AG04449 (cell line): ENCODE measurements at regions not wholly inside any gene's neighbourhood (a gene's known extent, or its start where the extent isn't known, plus 50 kb on each side); places are given as distances from the start of the nearest gene placed in this dataset.

Experiments used
- CTCF ChIA-PET: fragments of 350-600 bp; formaldehyde crosslinking; extraction: SDS; loops from one replicate; lab custom pipeline; 2021; ENCODE audit warnings: antibody characterized with exemption; lab: Yijun Ruan, JAX
- POLR2A ChIA-PET: fragments of 400-600, 350-600 bp; formaldehyde crosslinking; extraction: SDS; loops from one replicate; lab custom pipeline; 2020; ENCODE audit warnings: antibody characterized with exemption, inconsistent platforms; lab: Yijun Ruan, JAX
- DNase-seq: peaks from one replicate; pipeline ENCODE4 v3.0.0-alpha.2; 2010; ENCODE audit warnings: low read depth, low spot score
- H3K4me3 ChIP-seq: 2 replicates; pipeline ENCODE4 v1.5.1; 2011; ENCODE audit warnings: low read depth, mild to moderate bottlenecking, control low read depth, low read length
- TF ChIP-seq, protein P1 (sequence below): IDR thresholded peaks from one replicate; pipeline ENCODE4 v1.5.1; 2011; ENCODE audit warnings: mild to moderate bottlenecking, moderate library complexity, low read length, control low read depth, inconsistent platforms; ENCODE audit not compliant: insufficient read depth; ENCODE audit errors: missing control alignments

DNA sequence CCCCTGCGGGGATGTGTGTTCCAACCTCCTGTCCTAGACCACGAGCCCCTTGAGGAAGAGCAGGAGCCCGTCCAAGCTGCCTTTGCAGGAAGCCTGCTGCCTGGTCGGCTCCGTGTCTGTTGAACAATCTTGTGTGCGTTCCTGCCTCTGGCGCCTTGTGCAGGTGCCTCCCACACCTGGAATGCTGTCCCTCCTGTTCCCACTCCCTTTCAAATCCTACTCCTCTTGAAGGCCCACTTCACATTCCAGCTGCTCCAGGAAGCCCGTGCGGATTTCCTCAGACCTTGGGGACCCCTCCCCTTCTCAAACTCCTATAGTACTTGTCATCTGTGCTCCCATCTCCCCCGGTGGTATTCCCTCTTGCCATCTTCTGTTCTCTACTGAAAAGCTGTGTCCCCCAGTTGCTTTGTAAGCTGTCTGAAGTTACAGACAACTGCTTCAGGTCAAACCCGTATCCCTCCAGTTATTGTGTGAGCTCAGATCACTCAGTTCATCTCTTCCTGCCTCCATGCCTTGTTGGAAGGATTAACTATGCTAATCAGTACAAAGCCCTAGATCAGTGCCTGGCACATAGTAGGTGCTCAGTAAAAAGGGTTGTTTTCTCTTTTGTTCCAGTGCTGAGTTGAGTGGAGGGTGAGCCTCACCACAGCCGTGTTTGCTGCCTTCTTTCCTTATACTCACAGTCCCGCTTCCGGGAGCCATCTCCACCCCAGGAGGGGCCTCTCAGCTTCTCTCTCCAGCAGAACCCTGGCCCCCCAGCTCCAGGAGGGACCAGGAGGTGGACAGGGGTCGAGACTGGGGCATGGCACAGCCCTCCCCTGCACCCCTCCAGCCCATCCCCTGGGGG is 241.8 kb upstream of the CIBAR2 start:
- TF ChIP-seq, protein P1, sequence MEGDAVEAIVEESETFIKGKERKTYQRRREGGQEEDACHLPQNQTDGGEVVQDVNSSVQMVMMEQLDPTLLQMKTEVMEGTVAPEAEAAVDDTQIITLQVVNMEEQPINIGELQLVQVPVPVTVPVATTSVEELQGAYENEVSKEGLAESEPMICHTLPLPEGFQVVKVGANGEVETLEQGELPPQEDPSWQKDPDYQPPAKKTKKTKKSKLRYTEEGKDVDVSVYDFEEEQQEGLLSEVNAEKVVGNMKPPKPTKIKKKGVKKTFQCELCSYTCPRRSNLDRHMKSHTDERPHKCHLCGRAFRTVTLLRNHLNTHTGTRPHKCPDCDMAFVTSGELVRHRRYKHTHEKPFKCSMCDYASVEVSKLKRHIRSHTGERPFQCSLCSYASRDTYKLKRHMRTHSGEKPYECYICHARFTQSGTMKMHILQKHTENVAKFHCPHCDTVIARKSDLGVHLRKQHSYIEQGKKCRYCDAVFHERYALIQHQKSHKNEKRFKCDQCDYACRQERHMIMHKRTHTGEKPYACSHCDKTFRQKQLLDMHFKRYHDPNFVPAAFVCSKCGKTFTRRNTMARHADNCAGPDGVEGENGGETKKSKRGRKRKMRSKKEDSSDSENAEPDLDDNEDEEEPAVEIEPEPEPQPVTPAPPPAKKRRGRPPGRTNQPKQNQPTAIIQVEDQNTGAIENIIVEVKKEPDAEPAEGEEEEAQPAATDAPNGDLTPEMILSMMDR: no peak
- DNase-seq: no peak
- ChIA-PET CTCF (interaction anchor here (0.9 to 4.4 kb wide), 15 partner anchors 10 to 262 kb away, joined by 3 to 18 read pairs (median 3); no protein-coding TSS in a partner anchor), POLR2A (interaction anchor here (1.4 kb wide), 1 partner anchor 41 kb away, joined by 3 read pairs; no protein-coding TSS in a partner anchor)
- H3K4me3 ChIP-seq: no peak overlapping the region

DNA sequence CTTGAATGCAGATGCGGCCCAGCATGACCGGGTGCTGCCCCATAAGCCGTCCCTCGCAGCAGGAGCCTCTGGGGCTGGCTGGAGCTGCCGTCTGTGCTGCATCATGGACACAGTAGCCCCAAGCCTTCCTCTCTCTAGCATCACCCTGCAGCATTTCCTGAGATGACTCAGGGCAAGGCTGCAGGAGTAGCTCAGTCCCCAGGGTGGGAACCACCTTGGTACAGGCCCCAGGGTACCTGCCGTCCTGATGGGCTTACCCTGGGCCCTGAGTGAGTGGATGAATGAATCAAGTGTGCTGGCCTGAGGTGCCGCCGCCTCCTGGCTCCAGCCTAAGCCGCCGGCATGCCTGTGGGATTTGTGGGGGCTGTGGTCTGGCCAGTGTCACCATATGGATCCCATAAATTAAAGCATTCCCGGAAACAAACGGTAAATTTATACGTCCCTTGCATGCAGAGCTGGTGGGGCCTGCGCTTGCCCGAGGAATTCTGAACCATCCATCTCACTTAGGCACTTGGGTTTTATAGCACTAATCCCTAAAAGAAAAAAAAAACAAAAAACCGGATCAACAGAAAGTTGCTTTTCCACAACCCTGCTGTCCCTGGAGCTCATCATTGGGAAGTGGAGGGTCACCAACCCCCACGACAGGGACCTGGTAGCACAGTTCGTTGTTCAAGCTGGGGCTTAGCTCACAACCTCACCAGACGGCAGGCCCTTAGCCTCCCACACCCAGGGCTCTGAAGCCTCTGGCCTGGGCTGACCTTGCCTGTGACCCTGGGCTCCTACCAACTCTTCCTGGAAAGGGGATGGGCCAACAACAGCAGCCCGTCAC is 242.6 kb upstream of the CIBAR2 start:
- POLR2A ChIA-PET: interaction anchor here (0.7 to 1.4 kb wide), 2 partner anchors 40 to 261 kb away, joined by 3 read pairs; no protein-coding TSS in a partner anchor
- H3K4me3 ChIP-seq: 0 out of 2 replicates have a peak overlapping the region, but pooled peaks have one; percentile 4
- peak; percentile 88 for DNase-seq
- CTCF ChIA-PET: interaction anchor here (0.9 to 4.4 kb wide), 14 partner anchors 9 to 261 kb away, joined by 3 to 18 read pairs (median 4); no protein-coding TSS in a partner anchor
- TF ChIP-seq, protein P1: no peak

DNA sequence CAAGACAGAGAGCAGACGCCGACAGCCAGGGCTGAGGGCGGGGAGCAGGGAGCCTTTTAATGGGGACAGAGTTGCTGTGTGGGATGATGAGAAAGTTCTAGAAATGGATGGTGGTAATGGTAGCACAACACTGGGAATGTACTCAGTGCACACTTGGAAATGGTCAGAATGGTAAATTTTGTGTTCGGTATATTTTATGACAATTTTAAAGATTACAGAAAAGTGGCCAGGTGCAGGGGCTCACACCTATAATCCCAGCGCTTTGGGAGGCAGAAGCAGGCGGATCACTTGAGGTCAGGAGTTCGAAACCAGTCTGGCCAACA is 243.2 kb upstream of the CIBAR2 start:
- DNase-seq: no peak
- CTCF ChIA-PET: interaction anchor here (1.2 to 4.4 kb wide), 7 partner anchors 11 to 261 kb away, joined by 3 to 18 read pairs (median 6); no protein-coding TSS in a partner anchor

DNA sequence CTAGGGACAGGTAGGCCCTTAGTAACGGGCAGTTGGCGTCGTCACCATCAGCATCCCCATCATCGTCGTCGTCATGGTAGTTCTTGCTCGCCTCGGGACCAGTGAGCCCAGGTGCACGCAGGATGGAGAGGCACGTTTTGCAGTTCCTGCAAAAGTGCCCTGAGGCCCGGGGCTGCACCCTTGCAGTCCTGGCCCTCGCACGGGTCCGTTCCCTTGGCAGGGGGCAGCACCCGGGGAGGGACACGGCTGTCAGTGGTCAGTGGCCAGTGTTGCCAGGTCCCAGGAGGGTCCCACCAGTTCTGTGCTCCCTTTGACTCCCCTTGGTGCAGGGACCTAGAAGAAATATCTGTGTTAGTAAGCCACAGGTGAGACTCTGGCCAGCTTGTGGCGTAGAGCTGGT is 243.9 kb upstream of the CIBAR2 start:
- DNase-seq: no peak
- no peak overlapping the region for H3K4me3 ChIP-seq
- TF ChIP-seq, protein P1: no peak
- CTCF ChIA-PET: interaction anchor here (0.8 to 4.4 kb wide), 6 partner anchors 9 to 260 kb away, joined by 3 to 18 read pairs (median 5); no protein-coding TSS in a partner anchor
- POLR2A ChIA-PET: no interaction called here

More for the DNA sequence above, 243.2 kb upstream of the CIBAR2 start:
- TF ChIP-seq, protein P1: no peak
- H3K4me3 ChIP-seq: no peak overlapping the region
- POLR2A ChIA-PET: interaction anchor here (1.4 kb wide), 1 partner anchor 40 kb away, joined by 3 read pairs; no protein-coding TSS in a partner anchor

DNA sequence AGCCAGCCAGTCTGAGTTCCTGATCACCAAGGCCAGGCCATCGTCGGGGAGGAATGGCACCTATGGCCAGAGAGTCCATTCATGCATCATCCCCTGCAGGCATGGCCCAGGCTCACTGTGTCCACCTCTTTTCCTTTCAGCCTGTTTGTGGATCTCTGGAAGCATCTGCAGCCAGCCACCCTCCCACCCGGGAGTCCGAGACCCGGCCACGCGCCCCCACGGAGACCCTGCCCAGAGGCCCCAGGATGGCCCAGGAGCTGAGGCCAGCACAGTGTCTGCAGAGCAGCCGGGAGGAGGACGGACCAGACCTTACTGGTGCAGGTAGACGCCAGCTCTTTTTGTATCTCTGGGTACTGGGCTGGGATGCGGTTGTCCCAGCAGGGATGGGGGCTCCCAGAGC is 245.1 kb upstream of the CIBAR2 start:
- POLR2A ChIA-PET: no interaction called here

More for the DNA sequence above, 245.1 kb upstream of the CIBAR2 start:
- TF ChIP-seq, protein P1: no peak
- CTCF ChIA-PET: interaction anchor here (0.9 to 1.8 kb wide), 2 partner anchors 12 to 259 kb away, joined by 3 to 6 read pairs; no protein-coding TSS in a partner anchor
- DNase-seq: no peak
- H3K4me3 ChIP-seq: no peak overlapping the region
